Omental fat pad (tissue), 3 donors: ENCODE measurements at regions not wholly inside any gene's neighbourhood (a gene's known extent, or its start where the extent isn't known, plus 50 kb on each side); places are given as distances from the start of the nearest gene placed in this dataset.
"Not testable (repeated sequence)": the region's sequence is repeated elsewhere in the genome, so short reads cannot be mapped to it uniquely, and the experiment has no call there.

Experiments used
- ATAC-seq: fragments of 150-250 bp; one replicate; pipeline ENCODE4 v1.9.1; 2016; ENCODE audit warnings: mild to moderate bottlenecking, moderate library complexity; ENCODE audit not compliant: low FRiP score
- DNase-seq: peaks from one replicate; pipeline ENCODE4 v3.0.0-alpha.2; 2019; ENCODE audit warnings: low spot score
- CTCF ChIP-seq, 3 donors: fragments of 450-650 bp; IDR thresholded peaks; one replicate each; pipeline ENCODE4 v1.5.1; 2016 to 2017; ENCODE audit warnings: antibody characterized with exemption in 3 of 3, mild to moderate bottlenecking in 3 of 3, moderate library complexity in 2 of 3

DNA sequence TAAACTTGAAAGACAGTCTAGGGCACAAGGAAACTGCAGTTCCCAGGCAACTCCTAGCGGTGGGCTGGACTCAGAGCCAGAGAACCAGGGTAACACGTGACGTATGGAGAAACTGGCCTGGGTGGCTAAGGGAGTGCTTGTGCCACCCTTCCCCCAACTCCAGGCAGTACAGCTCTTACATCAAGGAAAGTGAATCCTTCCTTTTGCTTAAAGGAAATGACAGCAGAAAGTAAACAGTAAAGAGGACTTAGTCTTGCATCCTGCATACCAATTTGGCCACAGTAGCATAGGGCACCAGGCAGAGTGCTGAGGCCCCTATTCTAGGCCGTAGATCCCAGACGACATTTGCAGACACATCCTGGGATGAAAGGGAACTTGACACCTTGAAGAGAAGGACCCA is 322.8 kb downstream of the CD109 start:
- ATAC-seq (no peak), DNase-seq (no peak)
- TF ChIP-seq CTCF (IDR thresholded peaks at IDR 0.05), result no peak

DNA sequence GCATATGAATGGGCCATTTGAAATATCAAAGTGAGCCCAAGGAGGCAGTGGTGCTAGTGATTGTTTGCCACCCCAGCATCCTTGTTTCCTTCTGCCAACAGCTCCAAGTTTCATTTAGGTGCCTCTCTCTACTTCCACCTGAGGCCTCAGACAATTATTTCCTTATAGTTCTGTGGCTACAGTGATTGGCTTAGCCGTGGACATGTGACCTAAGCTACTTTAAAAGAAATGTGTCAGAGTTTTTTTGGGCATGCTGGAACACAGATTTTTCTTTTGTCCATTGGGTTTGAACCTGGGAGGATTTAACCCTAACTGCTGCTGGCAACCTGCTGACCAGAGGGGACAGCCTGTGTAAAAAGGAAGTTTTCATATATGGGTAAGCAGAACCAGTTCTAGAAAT is 319.4 kb downstream of the CD109 start:
- DNase-seq (no peak), ATAC-seq (no peak)
- TF ChIP-seq CTCF (IDR thresholded peaks at IDR 0.05), result no peak

- no peak for DNase-seq
- TF ChIP-seq CTCF (IDR thresholded peaks at IDR 0.05), result no peak
- no peak for ATAC-seq
Observed at GRCh38 chr6:74000666-74001490, 304.9 kb downstream of the CD109 start.

- not testable (repeated sequence) for ATAC-seq, DNase-seq
Observed at GRCh38 chr6:73990609-73991238, 294.7 kb downstream of the CD109 start.

DNA sequence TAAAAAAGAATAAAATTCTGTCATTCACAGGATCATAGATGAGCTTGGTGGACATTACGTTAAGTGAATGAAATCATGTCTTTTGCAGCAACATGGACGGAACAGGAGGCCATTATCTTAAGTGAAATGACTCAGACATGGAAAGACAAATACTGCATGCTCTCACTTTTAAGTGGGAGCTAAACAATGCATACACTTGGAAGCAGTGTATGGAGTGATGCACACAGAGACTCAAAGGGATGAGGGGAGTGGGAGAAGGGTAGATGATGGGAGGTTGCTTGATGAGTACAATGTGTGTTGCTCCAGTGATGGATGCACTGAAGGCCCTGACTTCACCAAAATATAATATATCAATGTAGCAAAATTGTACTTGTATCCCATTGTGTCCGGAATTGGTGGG is 293.4 kb downstream of the CD109 start:
- TF ChIP-seq CTCF (IDR thresholded peaks at IDR 0.05), result no peak
- ATAC-seq (no peak), DNase-seq (no peak)

GRCh38 chr6:73985891-73986290 is 289.9 kb downstream of the CD109 start:
- ATAC-seq, result no peak
- DNase-seq, result no peak
- TF ChIP-seq CTCF (IDR thresholded peaks at IDR 0.05), result no peak

DNA sequence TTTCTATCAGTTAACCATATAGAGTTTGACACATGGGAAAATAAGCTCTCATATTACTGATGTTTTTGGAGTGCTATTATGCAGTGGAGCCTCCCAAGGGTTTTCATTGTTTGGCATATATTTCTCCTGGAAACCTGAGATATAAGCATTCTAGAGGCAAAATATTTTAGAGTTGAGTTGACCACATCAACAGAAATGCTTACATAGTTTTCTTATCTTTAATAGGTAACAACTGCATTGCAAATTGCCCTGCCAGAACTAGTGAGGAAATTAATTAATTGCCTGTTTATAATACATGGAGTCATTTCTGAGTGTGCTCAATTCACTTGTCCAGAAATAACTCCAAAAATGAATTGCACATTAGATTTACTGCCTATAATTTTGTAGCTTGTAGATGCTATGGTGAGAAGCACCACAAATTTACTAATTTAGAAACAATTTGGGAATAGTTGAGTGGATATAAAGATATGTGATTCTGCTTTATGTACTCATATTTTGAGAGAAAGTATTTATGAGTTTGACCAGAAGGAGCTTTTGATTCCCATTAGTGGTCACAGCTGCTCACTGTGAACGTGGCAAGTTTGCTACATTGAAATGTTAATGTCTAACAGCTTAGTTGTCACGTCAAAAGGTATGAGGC is 288.7 kb downstream of the CD109 start:
- DNase-seq, result no peak
- no peak for TF ChIP-seq CTCF (IDR thresholded peaks at IDR 0.05)
- ATAC-seq, result no peak
